NT2/D1 (cell line): ENCODE measurements at regions not wholly inside any gene's neighbourhood (a gene's known extent, or its start where the extent isn't known, plus 50 kb on each side); places are given as distances from the start of the nearest gene placed in this dataset.

Source experiments
- SUZ12 ChIP-seq: IDR thresholded peaks from 2 replicates; pipeline ENCODE4 v1.6.1; 2011; ENCODE audit not compliant: insufficient read length, insufficient read depth; ENCODE audit errors: extremely low read depth
- ZNF274 ChIP-seq: IDR thresholded peaks from 2 replicates; pipeline ENCODE4 v1.6.1; 2011; ENCODE audit warnings: mild to moderate bottlenecking, low read depth, low read length

DNA sequence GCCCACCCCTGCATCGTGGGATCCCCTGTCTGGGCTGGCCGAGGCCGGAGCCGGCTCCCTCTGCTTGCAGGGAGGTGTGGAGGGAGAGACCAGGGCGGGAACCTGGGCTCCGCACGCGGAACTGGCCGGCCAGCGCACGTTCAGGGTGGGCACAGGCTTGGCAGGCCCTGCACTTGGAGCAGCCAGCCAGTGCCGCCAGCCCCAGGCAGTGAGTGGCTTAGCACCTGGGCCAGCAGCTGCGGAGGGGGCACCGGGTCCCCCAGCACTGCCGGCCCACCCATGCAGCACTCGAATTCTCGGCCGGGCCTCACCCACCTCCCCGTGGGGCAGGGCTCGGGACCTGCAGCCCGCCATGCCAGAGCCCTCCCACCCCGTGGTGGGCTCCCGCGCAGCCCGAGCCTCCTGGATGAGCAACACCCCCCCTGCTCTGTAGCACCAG lies 422.6 kb downstream of the AMY1C start:
- TF ChIP-seq ZNF274 (no peak), SUZ12 (no peak)
